ENCODE measurements at regions not wholly inside any gene's neighbourhood (a gene's known extent, or its start where the extent isn't known, plus 50 kb on each side); places are given as distances from the start of the nearest gene placed in this dataset.

GRCh38 chr5:99305045-99305580 lies 376.3 kb upstream of the CHD1 start:
- no peaks in the 10 kb centered on the region for H3K36me3 Mint-ChIP-seq
- no peak overlapping the region for H3K4me3 Mint-ChIP-seq
- no peaks in the 10 kb centered on the region for H3K4me1 Mint-ChIP-seq
- no peak overlapping the region for H3K27ac Mint-ChIP-seq
- DNase-seq (no peak), ATAC-seq (ENCODE audit: low read depth) (no peak)
- peaks cover 3% of the 10 kb centered on the region for H3K9me3 Mint-ChIP-seq
- POLR2A ChIA-PET = no interaction called here
- H3K27me3 Mint-ChIP-seq = no peaks in the 10 kb centered on the region

- POLR2A ChIA-PET = no interaction called here
- Mint-ChIP-seq H3K4me1 (no peaks in the 10 kb centered on the region), H3K27me3 (no peaks in the 10 kb centered on the region), H3K27ac (no peak overlapping the region), H3K9me3 (no peaks in the 10 kb centered on the region), H3K4me3 (no peak overlapping the region), H3K36me3 (no peaks in the 10 kb centered on the region)
- no peak for ATAC-seq (ENCODE audit: low read depth)
- DNase-seq = no peak
These were observed 356.8 kb upstream of the CHD1 start for GRCh38 chr5:99285606-99286005.

- no peak overlapping the region for H3K27ac Mint-ChIP-seq
- H3K4me3 Mint-ChIP-seq = no peak overlapping the region
- no peaks in the 10 kb centered on the region for H3K4me1 Mint-ChIP-seq
- H3K9me3 Mint-ChIP-seq = no peaks in the 10 kb centered on the region
- no peaks in the 10 kb centered on the region for H3K36me3 Mint-ChIP-seq
- no peak for ATAC-seq (ENCODE audit: low read depth)
- H3K27me3 Mint-ChIP-seq = no peaks in the 10 kb centered on the region
- no peak for DNase-seq
- POLR2A ChIA-PET = no interaction called here
These were observed 346.3 kb upstream of the CHD1 start for GRCh38 chr5:99275128-99275527.

- Mint-ChIP-seq H3K27ac (no peak overlapping the region), H3K36me3 (no peaks in the 10 kb centered on the region), H3K27me3 (no peaks in the 10 kb centered on the region), H3K9me3 (no peaks in the 10 kb centered on the region), H3K4me1 (no peaks in the 10 kb centered on the region), H3K4me3 (no peak overlapping the region)
- no peak for ATAC-seq (ENCODE audit: low read depth)
- POLR2A ChIA-PET = no interaction called here
- no peak for DNase-seq
These were observed 343.8 kb upstream of the CHD1 start for GRCh38 chr5:99272576-99272975.

GRCh38 chr5:99258819-99259218 lies 330.0 kb upstream of the CHD1 start:
- Mint-ChIP-seq H3K4me3 (no peak overlapping the region), H3K27me3 (no peaks in the 10 kb centered on the region), H3K9me3 (peaks cover 8% of the 10 kb centered on the region), H3K27ac (no peak overlapping the region), H3K36me3 (no peaks in the 10 kb centered on the region), H3K4me1 (peaks cover 2% of the 10 kb centered on the region)
- DNase-seq = no peak
- no peak for ATAC-seq (ENCODE audit: low read depth)
- POLR2A ChIA-PET = no interaction called here

GRCh38 chr5:99248066-99248465 lies 319.3 kb upstream of the CHD1 start:
- Mint-ChIP-seq H3K4me3 (no peak overlapping the region), H3K27ac (no peak overlapping the region), H3K9me3 (no peaks in the 10 kb centered on the region), H3K27me3 (no peaks in the 10 kb centered on the region), H3K4me1 (no peaks in the 10 kb centered on the region), H3K36me3 (no peaks in the 10 kb centered on the region)
- DNase-seq (no peak), ATAC-seq (ENCODE audit: low read depth) (no peak)
- POLR2A ChIA-PET = no interaction called here

- POLR2A ChIA-PET = no interaction called here
- no peak for DNase-seq
- Mint-ChIP-seq H3K4me3 (no peak overlapping the region), H3K4me1 (no peaks in the 10 kb centered on the region), H3K27me3 (no peaks in the 10 kb centered on the region), H3K36me3 (no peaks in the 10 kb centered on the region), H3K9me3 (no peaks in the 10 kb centered on the region), H3K27ac (no peak overlapping the region)
- ATAC-seq (ENCODE audit: low read depth) = no peak
These were observed 318.5 kb upstream of the CHD1 start for GRCh38 chr5:99247346-99247745.

GRCh38 chr5:99243111-99243510 lies 314.3 kb upstream of the CHD1 start:
- Mint-ChIP-seq H3K9me3 (no peaks in the 10 kb centered on the region), H3K27me3 (no peaks in the 10 kb centered on the region), H3K4me3 (no peak overlapping the region), H3K36me3 (no peaks in the 10 kb centered on the region), H3K27ac (no peak overlapping the region), H3K4me1 (no peaks in the 10 kb centered on the region)
- no peak for ATAC-seq (ENCODE audit: low read depth)
- POLR2A ChIA-PET = no interaction called here
- DNase-seq = no peak

- Mint-ChIP-seq H3K27ac (no peak overlapping the region), H3K9me3 (no peaks in the 10 kb centered on the region), H3K4me1 (no peaks in the 10 kb centered on the region), H3K36me3 (no peaks in the 10 kb centered on the region), H3K4me3 (no peak overlapping the region), H3K27me3 (no peaks in the 10 kb centered on the region)
- DNase-seq (no peak), ATAC-seq (ENCODE audit: low read depth) (no peak)
- POLR2A ChIA-PET = no interaction called here
These were observed 311.1 kb upstream of the CHD1 start for GRCh38 chr5:99239826-99240360.

- no peak overlapping the region for H3K4me3 Mint-ChIP-seq
- H3K4me1 Mint-ChIP-seq = no peaks in the 10 kb centered on the region
- no peak overlapping the region for H3K27ac Mint-ChIP-seq
- no peaks in the 10 kb centered on the region for H3K9me3 Mint-ChIP-seq
- ATAC-seq (ENCODE audit: low read depth) (no peak), DNase-seq (no peak)
- H3K27me3 Mint-ChIP-seq = no peaks in the 10 kb centered on the region
- no peaks in the 10 kb centered on the region for H3K36me3 Mint-ChIP-seq
- POLR2A ChIA-PET = no interaction called here
These were observed 262.5 kb upstream of the CHD1 start for GRCh38 chr5:99191206-99191745.

GRCh38 chr5:99187611-99188010 lies 258.8 kb upstream of the CHD1 start:
- no peaks in the 10 kb centered on the region for H3K36me3 Mint-ChIP-seq
- POLR2A ChIA-PET = no interaction called here
- ATAC-seq (ENCODE audit: low read depth) = no peak
- H3K4me1 Mint-ChIP-seq = no peaks in the 10 kb centered on the region
- H3K27ac Mint-ChIP-seq = no peak overlapping the region
- H3K9me3 Mint-ChIP-seq = no peaks in the 10 kb centered on the region
- DNase-seq = no peak
- peaks cover 4% of the 10 kb centered on the region for H3K27me3 Mint-ChIP-seq
- no peak overlapping the region for H3K4me3 Mint-ChIP-seq

GRCh38 chr5:99179206-99179605 lies 250.4 kb upstream of the CHD1 start:
- Mint-ChIP-seq H3K27ac (no peak overlapping the region), H3K4me3 (no peak overlapping the region), H3K4me1 (no peaks in the 10 kb centered on the region), H3K9me3 (peaks cover 4% of the 10 kb centered on the region), H3K36me3 (no peaks in the 10 kb centered on the region), H3K27me3 (no peaks in the 10 kb centered on the region)
- DNase-seq (no peak), ATAC-seq (ENCODE audit: low read depth) (no peak)
- POLR2A ChIA-PET = no interaction called here

GRCh38 chr5:99177796-99178195 lies 249.0 kb upstream of the CHD1 start:
- no peaks in the 10 kb centered on the region for H3K27me3 Mint-ChIP-seq
- H3K4me1 Mint-ChIP-seq = no peaks in the 10 kb centered on the region
- no peak for ATAC-seq (ENCODE audit: low read depth)
- H3K9me3 Mint-ChIP-seq = peaks cover 4% of the 10 kb centered on the region
- POLR2A ChIA-PET = no interaction called here
- H3K36me3 Mint-ChIP-seq = no peaks in the 10 kb centered on the region
- no peak for DNase-seq
- no peak overlapping the region for H3K27ac Mint-ChIP-seq
- no peak overlapping the region for H3K4me3 Mint-ChIP-seq

- POLR2A ChIA-PET = no interaction called here
- H3K27me3 Mint-ChIP-seq = no peaks in the 10 kb centered on the region
- peaks cover 3% of the 10 kb centered on the region for H3K9me3 Mint-ChIP-seq
- no peak overlapping the region for H3K27ac Mint-ChIP-seq
- DNase-seq (no peak), ATAC-seq (ENCODE audit: low read depth) (no peak)
- H3K4me3 Mint-ChIP-seq = no peak overlapping the region
- H3K4me1 Mint-ChIP-seq = no peaks in the 10 kb centered on the region
- H3K36me3 Mint-ChIP-seq = no peaks in the 10 kb centered on the region
These were observed 247.4 kb upstream of the CHD1 start for GRCh38 chr5:99176186-99176585.

- Mint-ChIP-seq H3K27ac (no peak overlapping the region), H3K36me3 (no peaks in the 10 kb centered on the region), H3K4me3 (no peak overlapping the region), H3K4me1 (no peaks in the 10 kb centered on the region), H3K9me3 (peaks cover 3% of the 10 kb centered on the region), H3K27me3 (peaks cover 4% of the 10 kb centered on the region)
- ATAC-seq (ENCODE audit: low read depth) = no peak
- POLR2A ChIA-PET = interaction anchor here (0.6 kb wide), 1 partner anchor 70 kb away, joined by 3 read pairs; no protein-coding TSS in a partner anchor
- no peak for DNase-seq
These were observed 240.5 kb upstream of the CHD1 start for GRCh38 chr5:99169309-99169708.
